Kidney epithelial cell (primary cell): ENCODE measurements at regions not wholly inside any gene's neighbourhood (a gene's known extent, or its start where the extent isn't known, plus 50 kb on each side); places are given as distances from the start of the nearest gene placed in this dataset.

Source experiments
- DNase-seq: peaks from one replicate; pipeline ENCODE4 v3.0.0-alpha.2; 2010; ENCODE audit warnings: low read depth
- H3K27me3 ChIP-seq: 2 replicates; pipeline ENCODE4 v1.6.0; 2011; ENCODE audit warnings: low read length; ENCODE audit not compliant: control insufficient read depth, insufficient read depth
- H3K36me3 ChIP-seq: 2 replicates; pipeline ENCODE4 v1.5.1; 2011; ENCODE audit warnings: low read length; ENCODE audit not compliant: control insufficient read depth, insufficient read depth
- H3K4me3 ChIP-seq: 2 replicates; pipeline ENCODE4 v1.5.1; 2011; ENCODE audit warnings: low read depth, mild to moderate bottlenecking, control low read depth, low read length
- CTCF ChIP-seq: IDR thresholded peaks from 2 replicates; pipeline ENCODE4 v1.5.1; 2011; ENCODE audit warnings: mild to moderate bottlenecking, moderate library complexity, low read length, control low read depth, inconsistent platforms; ENCODE audit not compliant: insufficient read depth, poor library complexity, severe bottlenecking

DNA sequence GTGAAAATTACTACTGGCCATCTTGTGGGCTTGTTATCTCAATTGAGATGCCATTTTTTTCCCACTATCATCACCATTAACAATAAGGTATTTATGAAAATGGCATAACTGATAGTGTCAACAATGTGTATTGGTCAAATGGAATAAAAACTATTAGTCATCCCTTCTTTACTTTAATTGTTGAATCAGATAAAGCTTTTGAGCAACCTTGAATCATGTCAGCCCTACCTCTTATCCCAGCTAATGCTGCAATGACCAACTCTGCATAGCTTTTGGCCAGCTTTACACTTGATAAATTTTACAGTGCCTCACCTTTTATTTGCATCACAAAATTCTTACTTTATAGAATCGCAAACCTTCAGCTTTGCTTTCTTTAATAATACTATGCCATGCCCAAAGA is 784.0 kb upstream of the PRR20A start:
- no peaks in the 10 kb centered on the region for H3K36me3 ChIP-seq
- H3K4me3 ChIP-seq = no peak overlapping the region
- no peak for DNase-seq
- no peak for TF ChIP-seq CTCF
- H3K27me3 ChIP-seq = no peaks in the 10 kb centered on the region

DNA sequence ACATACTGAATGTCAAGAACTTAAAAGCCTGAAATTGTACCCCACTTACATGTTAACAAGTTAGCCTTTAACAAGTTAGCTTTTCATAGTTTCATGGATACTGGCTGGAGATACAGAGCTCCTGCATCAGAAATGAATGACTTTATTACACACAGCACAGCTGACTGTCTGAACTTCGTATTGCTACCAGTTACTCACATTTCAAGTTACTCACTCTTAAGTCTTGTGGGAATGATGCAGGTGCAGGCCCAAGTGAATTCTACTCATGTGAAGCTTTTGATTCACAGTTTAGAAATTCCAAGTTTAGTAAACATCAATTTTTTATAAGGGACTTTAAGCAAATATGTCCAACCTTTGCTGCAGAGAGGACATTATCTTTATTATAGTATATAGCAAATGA is 762.2 kb upstream of the PRR20A start:
- no peaks in the 10 kb centered on the region for H3K36me3 ChIP-seq
- H3K27me3 ChIP-seq = no peaks in the 10 kb centered on the region
- no peak for TF ChIP-seq CTCF
- no peak overlapping the region for H3K4me3 ChIP-seq
- DNase-seq = no peak

DNA sequence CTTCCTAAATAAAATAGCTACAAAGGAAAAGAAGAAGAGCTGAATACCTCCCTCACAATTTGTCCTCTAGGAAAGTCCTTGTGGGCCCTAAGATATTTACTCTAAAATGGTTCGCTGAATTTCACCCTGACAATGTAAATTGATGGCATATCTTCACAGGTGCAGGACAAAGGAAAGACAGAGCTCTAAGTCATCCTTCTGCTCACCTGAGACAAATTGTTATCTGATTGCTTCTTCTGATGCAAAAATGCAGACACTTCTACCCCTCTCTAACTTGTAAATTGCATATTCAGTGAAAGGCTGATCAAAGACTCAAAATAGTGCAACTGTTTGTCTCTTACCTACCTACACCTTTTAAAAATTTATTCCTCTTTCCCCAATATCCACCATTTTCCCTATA is 747.2 kb upstream of the PRR20A start:
- H3K4me3 ChIP-seq = no peak overlapping the region
- no peak for TF ChIP-seq CTCF
- no peak for DNase-seq
- H3K27me3 ChIP-seq = no peaks in the 10 kb centered on the region
- H3K36me3 ChIP-seq = no peaks in the 10 kb centered on the region

DNA sequence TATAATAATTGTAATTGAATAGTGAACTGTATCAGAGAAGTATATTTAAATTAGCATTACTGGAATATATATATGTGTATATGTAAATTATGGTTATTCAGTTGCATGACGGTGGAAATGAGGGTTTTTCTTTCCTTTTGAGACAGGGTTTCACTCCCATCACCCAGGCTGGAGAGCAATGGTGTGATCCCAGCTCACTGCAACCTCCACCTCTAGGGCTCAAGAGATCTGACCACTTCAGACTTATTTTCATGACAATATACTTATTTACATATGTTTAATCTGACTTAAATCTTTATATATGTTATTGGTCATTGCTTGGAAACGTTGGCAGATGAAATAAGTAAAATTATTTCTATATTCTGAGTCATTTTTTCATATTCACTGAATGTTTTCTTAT is 744.4 kb upstream of the PRR20A start:
- H3K4me3 ChIP-seq = no peak overlapping the region
- TF ChIP-seq CTCF = no peak
- no peaks in the 10 kb centered on the region for H3K36me3 ChIP-seq
- H3K27me3 ChIP-seq = no peaks in the 10 kb centered on the region
- no peak for DNase-seq

GRCh38 chr13:56400774-56401173 is 739.9 kb upstream of the PRR20A start:
- TF ChIP-seq CTCF = no peak
- no peaks in the 10 kb centered on the region for H3K36me3 ChIP-seq
- DNase-seq = no peak
- H3K4me3 ChIP-seq = no peak overlapping the region
- H3K27me3 ChIP-seq = no peaks in the 10 kb centered on the region

DNA sequence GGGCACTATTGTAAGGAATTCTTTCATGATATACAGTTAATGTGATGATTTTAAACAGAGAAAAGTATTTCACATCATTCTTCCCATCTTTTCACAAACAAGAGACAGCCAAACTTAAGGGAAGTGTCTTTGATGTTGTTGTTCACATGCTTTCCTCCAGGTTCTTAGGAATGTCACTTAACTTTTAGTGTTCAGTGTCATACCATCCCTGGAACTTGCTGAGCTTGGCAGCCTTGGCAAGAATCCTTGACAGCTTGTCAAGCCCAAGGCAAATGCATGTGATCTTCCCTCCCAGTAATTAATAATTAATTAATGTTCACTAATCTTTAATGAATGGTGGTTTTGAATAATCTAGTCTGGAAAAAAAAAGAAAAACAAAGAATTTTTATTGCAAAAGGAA is 727.9 kb upstream of the PRR20A start:
- H3K36me3 ChIP-seq = no peaks in the 10 kb centered on the region
- TF ChIP-seq CTCF = no peak
- H3K4me3 ChIP-seq = no peak overlapping the region
- DNase-seq = no peak
- no peaks in the 10 kb centered on the region for H3K27me3 ChIP-seq
